NCI-H1930 (cell line): ENCODE measurements at regions not wholly inside any gene's neighbourhood (a gene's known extent, or its start where the extent isn't known, plus 50 kb on each side); places are given as distances from the start of the nearest gene placed in this dataset.

ENCODE experiments used
- DNase-seq, 2 experiments: peaks; one replicate each; lab custom pipeline; 2025; lab: John Stamatoyannopoulos, UW

DNA sequence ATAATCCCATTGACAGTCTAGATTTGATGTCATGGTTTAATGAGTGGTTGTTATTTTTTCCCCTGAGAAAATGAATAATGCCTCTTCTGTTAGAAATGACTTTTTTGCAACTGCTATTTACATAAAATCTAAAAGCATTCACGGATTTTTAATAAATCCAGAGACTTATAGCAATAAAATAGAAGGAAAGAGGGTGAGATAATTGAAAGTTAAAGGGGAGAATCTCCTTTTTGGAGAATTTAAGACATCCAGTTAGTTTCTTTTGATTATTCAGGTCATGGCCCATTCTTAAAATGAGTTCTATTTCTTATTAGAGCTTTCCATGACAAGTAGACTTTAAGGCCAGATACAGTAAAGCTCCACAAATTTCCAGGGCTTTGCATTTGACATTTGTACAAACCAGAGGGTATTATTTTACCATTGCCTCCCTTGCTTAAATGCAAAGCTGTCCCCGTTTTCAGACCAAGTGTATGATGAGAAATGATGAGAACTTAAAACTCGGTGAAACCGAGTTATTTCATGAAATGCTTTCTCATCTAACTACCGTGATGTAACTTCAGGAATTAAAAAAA lies 789.0 kb upstream of the SOX9 start:
- no peak for DNase-seq

DNA sequence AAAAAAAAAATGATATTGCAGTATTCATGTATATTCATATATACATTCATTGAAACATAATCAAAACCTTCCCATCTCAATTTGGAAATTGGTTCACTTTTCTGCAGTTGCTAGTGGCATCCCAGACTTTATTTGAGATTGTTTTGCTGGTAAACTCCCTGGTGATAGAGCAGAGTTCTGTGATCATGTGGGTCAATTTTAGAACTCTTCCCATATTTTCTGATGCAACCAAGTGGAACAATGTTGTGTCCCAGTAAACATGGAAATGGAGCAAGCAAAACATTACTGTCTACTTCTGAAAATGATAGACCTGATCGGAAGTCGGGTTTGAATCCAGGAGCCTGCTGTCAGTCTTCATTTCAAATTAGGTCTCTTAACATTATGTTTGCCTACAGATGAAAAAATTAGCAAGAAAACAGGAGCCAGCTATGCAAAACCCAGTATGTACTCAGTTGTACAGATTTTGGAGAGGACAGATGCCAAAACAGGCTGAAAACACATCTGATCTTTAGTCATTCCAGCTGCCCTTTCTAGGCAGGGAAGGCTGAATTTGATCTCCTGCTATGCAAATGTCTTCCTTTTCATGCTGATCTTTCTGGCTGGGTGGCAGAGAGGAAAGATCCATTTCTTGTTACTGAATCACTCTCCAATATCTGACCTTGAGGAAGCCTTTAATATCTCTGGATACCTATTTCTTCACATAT lies 786.6 kb upstream of the SOX9 start:
- DNase-seq, result no peak

GRCh38 chr17:71335212-71335611 lies 785.6 kb upstream of the SOX9 start:
- DNase-seq, result no peak

DNA sequence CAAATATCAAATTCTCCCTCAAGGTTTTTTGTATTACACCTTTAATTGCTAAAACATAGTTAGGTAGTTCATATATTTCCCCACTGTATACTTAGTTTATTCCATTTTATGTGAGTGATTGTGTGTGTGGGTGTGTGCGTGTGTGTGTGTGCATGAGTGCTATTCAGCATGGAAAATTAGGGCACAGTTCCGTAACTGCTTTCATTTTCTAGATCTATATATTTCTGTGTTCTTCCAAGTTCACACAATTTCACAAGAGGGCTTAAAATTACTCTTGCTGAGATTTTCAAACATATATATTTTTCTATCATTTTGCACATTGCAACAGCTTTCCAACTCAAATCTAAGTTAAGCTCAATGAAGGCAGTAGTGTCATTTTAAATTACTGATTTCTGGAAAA lies 782.9 kb upstream of the SOX9 start:
- DNase-seq, result no peak

DNA sequence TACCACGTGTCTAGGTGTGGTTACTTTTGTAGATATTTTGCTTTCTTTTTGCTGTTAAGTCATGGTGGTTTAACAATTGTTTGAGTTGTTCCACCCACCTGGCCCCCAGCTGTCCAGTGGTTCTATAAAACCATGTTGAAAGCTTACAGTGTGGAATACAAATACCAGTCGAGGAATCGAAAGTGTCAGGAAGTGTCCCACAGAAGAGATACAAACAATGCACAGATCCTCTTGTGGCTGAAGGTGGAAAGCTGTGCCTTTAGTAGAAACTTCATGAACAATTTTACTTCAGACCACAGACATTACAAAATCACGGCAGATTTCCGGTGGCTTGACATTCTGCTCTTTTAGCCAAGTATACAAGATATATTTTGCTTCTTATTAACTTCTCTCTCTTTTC lies 782.4 kb upstream of the SOX9 start:
- no peak for DNase-seq

DNA sequence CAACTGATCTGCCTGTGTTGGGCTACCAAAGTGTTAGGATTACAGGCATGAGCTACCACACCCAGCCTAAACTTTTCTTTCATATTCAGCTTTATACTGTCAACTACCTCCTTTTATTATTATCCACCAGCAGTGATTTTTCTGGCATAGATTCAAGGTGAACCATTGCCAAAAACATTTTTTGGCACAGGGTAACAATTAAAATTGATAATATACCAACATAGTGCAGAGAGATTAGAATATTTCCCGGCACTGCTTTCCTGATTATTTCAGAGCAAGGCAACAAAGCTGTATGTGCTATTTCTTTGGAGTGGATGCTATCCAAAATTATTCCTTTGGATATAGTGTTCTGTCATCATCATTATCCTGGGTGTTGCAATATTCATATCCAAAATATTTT lies 781.6 kb upstream of the SOX9 start:
- no peak for DNase-seq

GRCh38 chr17:71342737-71343136 lies 778.1 kb upstream of the SOX9 start:
- no peak for DNase-seq

GRCh38 chr17:71349908-71350600 lies 770.8 kb upstream of the SOX9 start:
- DNase-seq, result no peak

DNA sequence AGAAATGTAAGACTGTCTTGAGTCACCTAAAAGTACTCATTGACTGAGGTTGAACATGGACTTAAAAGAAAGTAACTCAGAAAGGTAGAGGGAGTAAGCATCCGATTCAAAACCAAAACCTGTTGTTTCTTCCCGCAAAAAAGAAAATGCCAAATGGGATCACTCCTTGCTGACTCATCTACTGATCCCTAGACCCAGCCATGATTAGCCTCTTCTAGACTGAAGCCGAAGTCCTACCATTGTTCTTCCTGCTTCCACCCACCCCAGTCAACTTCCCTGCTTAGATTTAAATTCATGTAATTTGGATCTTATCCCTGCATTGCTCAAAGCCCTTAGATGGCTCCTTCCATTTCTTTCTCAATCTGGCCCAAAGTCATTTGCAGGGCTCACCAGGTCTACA lies 760.5 kb upstream of the SOX9 start:
- no peak for DNase-seq

DNA sequence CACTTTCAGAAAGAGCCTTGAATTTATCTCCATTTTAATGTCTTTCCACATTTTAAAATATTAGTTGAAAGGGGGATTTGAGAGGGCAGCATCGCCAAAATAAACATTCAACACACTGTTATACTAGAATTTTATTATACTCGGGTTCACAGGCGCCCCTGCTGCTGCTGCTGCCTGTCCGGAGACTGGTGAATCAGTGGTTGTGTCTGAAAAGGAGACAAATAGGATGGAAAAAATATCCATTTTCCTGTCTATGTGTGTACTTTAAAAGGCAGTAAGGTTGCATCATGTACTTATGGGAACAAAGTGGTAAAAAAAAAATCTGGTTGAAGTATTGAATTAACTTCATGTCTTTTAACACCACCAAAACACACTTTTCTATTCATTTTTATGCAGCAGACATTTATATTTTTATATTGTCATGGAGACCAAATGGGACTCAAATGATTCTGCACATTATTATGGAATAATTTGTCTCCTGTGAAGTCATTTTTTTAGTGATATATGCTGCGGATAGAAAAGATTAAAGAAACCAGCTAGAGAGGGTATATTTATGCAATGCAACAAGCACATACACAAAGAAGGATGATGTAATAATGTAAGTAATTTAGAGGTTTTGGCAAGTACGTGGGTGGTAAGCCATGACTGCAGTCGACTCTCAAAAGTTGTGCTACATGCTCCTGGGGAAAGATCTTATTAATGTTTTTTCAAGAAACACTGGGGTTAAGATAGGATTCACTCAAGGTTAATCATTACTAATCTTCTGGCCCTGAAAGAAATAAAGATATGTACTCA lies 759.0 kb upstream of the SOX9 start:
- DNase-seq, result no peak

DNA sequence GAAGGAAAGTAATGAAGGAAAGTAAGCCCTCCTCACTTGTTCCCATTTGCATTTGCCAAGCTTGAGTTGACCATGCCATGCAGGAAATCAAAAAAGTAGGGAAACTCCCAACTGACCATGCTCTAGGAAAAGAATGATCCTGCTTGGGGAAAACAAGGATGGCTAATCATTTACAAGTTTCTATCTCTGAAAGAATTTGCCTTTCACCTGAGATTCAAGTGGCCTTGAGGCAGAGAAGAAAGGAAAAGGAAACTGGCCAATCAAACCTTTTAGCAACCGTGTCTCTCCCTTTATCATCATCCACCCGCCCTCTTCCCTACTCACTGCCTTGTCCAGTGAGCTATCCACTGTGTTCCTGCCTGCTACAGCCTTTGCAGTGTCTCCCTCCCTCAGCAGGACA lies 757.2 kb upstream of the SOX9 start:
- no peak for DNase-seq

- no peak for DNase-seq
These were observed 749.0 kb upstream of the SOX9 start for GRCh38 chr17:71371809-71372208.

DNA sequence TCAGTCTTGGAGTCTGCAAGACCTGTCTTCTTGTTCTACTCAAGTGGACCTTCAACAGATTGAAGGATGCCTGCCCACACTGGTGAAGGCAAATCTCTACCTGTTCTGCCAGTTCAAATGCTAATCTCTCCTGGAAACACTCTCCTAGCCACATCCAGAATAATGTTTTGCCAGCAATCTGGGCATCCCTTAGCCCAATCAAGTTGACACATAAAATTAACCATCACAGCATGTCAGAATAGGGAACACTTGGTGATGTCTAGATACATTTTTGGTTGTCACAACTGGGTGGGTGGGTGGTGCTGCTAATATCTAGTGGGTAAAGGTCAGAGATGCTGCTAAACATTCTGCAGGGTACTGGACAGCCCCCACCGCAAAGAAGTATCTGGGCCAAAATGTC lies 744.9 kb upstream of the SOX9 start:
- no peak for DNase-seq

DNA sequence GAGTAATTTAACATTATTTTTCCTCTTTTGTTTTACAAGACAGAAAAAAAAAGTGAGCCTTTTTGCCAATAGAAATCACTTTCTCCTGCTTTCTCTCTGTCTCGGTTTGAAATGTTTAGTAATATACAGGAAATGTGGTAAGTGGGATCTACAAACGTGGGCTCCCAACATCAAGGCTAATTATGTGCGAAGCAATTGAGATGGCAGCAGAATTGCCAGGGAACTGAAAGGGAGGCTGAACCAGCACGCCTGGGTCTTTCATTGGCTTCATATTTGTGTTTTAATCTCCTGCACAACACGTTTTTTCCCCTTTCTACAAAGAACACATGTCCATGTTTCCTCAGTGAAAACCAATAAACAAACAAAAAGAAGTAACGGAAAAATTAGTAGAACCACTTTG lies 743.9 kb upstream of the SOX9 start:
- DNase-seq, result no peak

DNA sequence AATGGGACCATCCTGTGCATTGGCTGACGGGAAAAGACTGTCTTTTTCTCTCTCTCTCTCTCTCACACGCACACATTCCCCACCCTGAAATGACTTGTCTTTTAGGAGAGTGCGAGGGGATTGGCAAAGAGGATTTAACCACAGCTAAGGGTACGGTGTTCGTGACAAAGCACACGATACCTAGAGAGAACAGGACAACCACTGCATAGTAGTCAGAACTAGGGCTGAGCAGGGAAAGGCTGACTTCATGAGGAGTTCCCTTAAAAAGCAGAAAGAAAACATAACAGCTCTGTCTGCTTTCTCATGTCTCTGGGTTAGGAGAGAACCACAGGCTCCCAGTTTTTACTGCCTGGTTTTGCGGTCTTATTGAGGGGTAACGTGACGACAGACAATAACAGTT lies 742.8 kb upstream of the SOX9 start:
- no peak for DNase-seq

- DNase-seq, result no peak
These were observed 742.1 kb upstream of the SOX9 start for GRCh38 chr17:71378741-71379140.

GRCh38 chr17:71379512-71379911 lies 741.3 kb upstream of the SOX9 start:
- DNase-seq, result no peak

GRCh38 chr17:71380535-71380934 lies 740.3 kb upstream of the SOX9 start:
- DNase-seq, result no peak

- DNase-seq, result no peak
These were observed 739.9 kb upstream of the SOX9 start for GRCh38 chr17:71380936-71381335.

DNA sequence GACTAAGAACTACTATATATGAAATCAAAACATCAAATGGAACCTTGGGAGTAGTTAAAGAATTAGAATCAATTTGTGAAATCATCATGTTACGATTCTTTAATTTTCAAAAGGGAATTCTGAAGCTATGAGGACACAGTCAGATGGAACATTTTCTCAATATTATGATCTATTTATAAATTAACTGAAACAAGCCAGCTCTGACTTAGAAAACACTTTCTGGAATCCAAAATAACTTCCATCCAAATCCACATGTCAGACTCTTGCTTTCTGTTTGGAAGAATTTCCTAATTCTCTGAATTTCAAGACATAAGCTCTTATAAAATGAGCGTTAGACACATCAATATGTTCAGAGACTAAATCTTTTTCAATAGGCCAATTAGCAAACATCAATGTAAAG lies 737.7 kb upstream of the SOX9 start:
- DNase-seq, result no peak

DNA sequence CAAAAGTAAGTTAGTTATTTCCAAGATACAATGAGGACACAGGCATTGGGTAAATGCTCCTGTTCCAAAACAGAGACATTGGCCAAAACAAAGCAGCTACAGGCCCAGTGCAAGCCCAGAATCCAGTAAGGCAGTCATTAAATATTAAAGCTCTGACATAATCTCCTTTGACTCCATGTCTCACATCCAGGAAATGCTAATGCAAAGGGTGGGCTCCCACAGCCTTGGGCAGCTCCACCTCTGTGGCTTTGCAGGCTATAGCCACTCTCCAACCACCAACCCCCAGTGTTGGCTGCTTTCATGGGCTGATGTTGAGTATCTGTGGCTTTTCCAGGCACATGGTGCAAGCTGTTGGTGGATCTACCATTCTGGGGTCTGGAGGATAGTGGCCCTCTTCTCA lies 733.4 kb upstream of the SOX9 start:
- no peak for DNase-seq

DNA sequence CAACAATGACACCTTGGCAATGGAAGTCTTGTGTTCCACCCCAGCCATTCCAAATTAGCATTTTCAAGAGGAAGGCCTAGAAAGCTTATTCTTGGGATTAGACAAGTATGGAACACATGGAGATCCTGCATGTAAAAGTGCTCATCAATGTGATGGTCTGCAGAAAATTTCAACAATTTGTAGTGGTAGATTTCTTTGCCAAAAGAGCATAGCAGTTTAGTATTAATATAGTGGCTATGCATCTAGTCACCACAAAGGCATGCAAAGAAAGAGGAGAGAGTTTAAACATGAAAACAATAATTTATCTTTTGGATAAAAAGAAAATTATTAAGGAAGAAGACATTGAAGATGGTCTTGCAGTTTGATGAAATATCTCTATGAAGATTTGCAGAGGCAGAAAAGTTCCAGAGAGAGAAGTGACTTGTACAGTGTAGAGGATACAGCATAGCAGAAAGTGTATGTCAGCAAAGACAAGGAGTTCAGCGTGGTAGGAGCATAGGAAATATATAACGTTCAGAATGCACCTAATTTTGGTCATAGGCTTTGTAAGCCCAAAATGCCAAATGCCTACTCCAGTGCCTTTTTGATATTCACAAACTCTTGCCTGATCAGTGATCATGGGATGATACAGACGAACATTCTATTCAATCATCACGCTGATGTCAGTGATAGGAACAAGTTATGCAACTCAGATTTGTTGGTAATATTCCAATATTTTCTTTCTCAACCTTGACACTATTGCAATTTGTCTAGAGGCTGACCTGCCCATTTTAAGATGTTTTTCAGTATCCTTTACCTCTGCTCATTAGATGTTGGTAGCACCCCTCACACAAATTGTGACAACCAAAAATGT lies 727.9 kb upstream of the SOX9 start:
- no peak for DNase-seq
